Naive thymus-derived CD4-positive, alpha-beta T cell (primary cell): ENCODE measurements at regions not wholly inside any gene's neighbourhood (a gene's known extent, or its start where the extent isn't known, plus 50 kb on each side); places are given as distances from the start of the nearest gene placed in this dataset.

Source experiments
- ATAC-seq: fragments of 150-1000 bp; cut with Tn5 transposase; 2 replicates; pipeline ENCODE4 v1.10.0; 2021; ENCODE audit warnings: mild to moderate bottlenecking, moderate library complexity
- CTCF ChIA-PET: fragments of 350-600 bp; sonication (Branson Sonifier 250); formaldehyde crosslinking; loops from one replicate; lab custom pipeline; 2021; ENCODE audit warnings: antibody characterized with exemption; lab: Charles Lee
- POLR2A ChIA-PET: fragments of 350-600 bp; sonication (Branson Sonifier 250); formaldehyde crosslinking; loops from one replicate; lab custom pipeline; 2021; ENCODE audit warnings: antibody characterized with exemption, inconsistent platforms; lab: Charles Lee
- DNase-seq, 9 donors: peaks; one replicate each; pipeline versions ENCODE4 v3.0.0 to v3.0.0-alpha.2; 2020 to 2022; ENCODE audit warnings: mixed read lengths in 1 of 9
- H3K27ac ChIP-seq: one replicate; pipeline ENCODE4 v1.7.0; 2013; ENCODE audit warnings: mild to moderate bottlenecking, low read depth, low read length, moderate library complexity
- H3K27me3 ChIP-seq, 2 donors: one replicate each; pipeline ENCODE4 v1.7.0; 2013; ENCODE audit warnings: low read length in 2 of 2, mild to moderate bottlenecking in 2 of 2, moderate library complexity in 2 of 2; ENCODE audit not compliant: control insufficient read depth in 2 of 2, insufficient read depth in 2 of 2
- H3K36me3 ChIP-seq, 3 experiments: 1 replicate in 2 of 3; 2 replicates in 1 of 3; pipeline ENCODE4 v1.7.0; 2013; ENCODE audit warnings: low read length in 3 of 3, mild to moderate bottlenecking in 3 of 3, moderate library complexity in 1 of 3; ENCODE audit not compliant: insufficient read depth in 3 of 3, control insufficient read depth in 2 of 3
- H3K4me1 ChIP-seq, 2 donors: one replicate each; pipeline ENCODE4 v1.7.0; 2013; ENCODE audit warnings: low read length in 2 of 2, mild to moderate bottlenecking in 2 of 2, moderate library complexity in 1 of 2; ENCODE audit not compliant: control insufficient read depth in 2 of 2, insufficient read depth in 2 of 2
- H3K4me3 ChIP-seq: 2 replicates; pipeline ENCODE4 v1.7.0; 2013; ENCODE audit warnings: mild to moderate bottlenecking, low read length
- H3K9me3 ChIP-seq, 3 experiments: 1 replicate in 2 of 3; 2 replicates in 1 of 3; pipeline ENCODE4 v1.7.0; 2013; ENCODE audit warnings: low read length in 3 of 3; ENCODE audit not compliant: control insufficient read depth in 2 of 3
- H3K27ac Mint-ChIP-seq, 9 donors: one replicate each; pipeline ENCODE4 v1.8.0; 2020 to 2022; ENCODE audit warnings: mixed read lengths in 9 of 9, mild to moderate bottlenecking in 8 of 9, moderate library complexity in 5 of 9, inconsistent platforms in 2 of 9
- H3K27me3 Mint-ChIP-seq, 5 donors: one replicate each; pipeline ENCODE4 v1.8.0; 2021 to 2022; ENCODE audit warnings: mixed read lengths in 5 of 5, mild to moderate bottlenecking in 1 of 5
- H3K36me3 Mint-ChIP-seq, 5 donors: one replicate each; pipeline ENCODE4 v1.8.0; 2020 to 2022; ENCODE audit warnings: mixed read lengths in 5 of 5, mild to moderate bottlenecking in 3 of 5, inconsistent platforms in 1 of 5
- H3K4me1 Mint-ChIP-seq, 7 donors: one replicate each; pipeline ENCODE4 v1.8.0; 2020 to 2022; ENCODE audit warnings: mixed read lengths in 7 of 7, mild to moderate bottlenecking in 3 of 7, inconsistent platforms in 1 of 7
- H3K4me3 Mint-ChIP-seq, 10 donors: one replicate each; pipeline ENCODE4 v1.8.0; 2020 to 2022; ENCODE audit warnings: mild to moderate bottlenecking in 10 of 10, mixed read lengths in 10 of 10, moderate library complexity in 6 of 10, inconsistent platforms in 2 of 10
- H3K9me3 Mint-ChIP-seq, 11 donors: one replicate each; pipeline ENCODE4 v1.8.0; 2020 to 2022; ENCODE audit warnings: mixed read lengths in 11 of 11, mild to moderate bottlenecking in 4 of 11, inconsistent platforms in 1 of 11, moderate library complexity in 1 of 11
- intact Hi-C, 2 donors: fragments of 100-400 bp; cut with micrococcal nuclease; formaldehyde crosslinking; loops; one replicate each; pipeline ENCODE4 v1.15.1; 2023

DNA sequence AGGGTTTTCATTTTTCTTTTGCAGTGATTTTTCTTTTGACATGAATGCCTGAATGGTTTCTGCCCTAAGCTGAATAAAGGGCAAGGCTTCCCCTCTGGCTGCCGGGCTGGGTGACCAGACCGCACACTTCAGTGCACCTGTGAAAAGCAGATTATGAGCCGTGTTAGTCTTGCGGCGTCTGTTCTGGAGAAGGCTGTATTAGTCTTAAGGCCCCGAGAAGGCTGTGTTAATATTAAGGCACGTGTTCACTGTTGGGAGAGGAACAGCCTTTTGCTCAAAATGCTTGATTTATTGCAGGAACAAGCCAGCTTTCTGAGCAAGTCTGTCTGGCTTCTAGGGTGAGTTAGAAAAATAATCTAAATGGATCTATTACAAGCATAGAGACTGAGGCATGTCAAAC is 54.7 kb upstream of the DNAH14 start:
- CTCF ChIA-PET, result no interaction called here
- Mint-ChIP-seq H3K36me3 (no peaks in the 10 kb centered on the region), H3K27me3 (peaks cover 11 to 30% (median 17%) of the 10 kb centered on the region in 5 donors), H3K9me3 (peaks cover 0 to 2% (median 0%) of the 10 kb centered on the region in 11 donors), H3K4me1 (no peaks in the 10 kb centered on the region), H3K27ac (no peak overlapping the region), H3K4me3 (no peak overlapping the region)
- H3K27me3 ChIP-seq, result no peaks in the 10 kb centered on the region
- no peaks in the 10 kb centered on the region for H3K9me3 ChIP-seq
- no peak overlapping the region for H3K4me3 ChIP-seq
- no peaks in the 10 kb centered on the region for H3K4me1 ChIP-seq
- intact Hi-C loops, result no loop called here
- POLR2A ChIA-PET, result no interaction called here
- DNase-seq (no peak), ATAC-seq (no peak)
- no peaks in the 10 kb centered on the region for H3K36me3 ChIP-seq
- H3K27ac ChIP-seq, result no peak overlapping the region

DNA sequence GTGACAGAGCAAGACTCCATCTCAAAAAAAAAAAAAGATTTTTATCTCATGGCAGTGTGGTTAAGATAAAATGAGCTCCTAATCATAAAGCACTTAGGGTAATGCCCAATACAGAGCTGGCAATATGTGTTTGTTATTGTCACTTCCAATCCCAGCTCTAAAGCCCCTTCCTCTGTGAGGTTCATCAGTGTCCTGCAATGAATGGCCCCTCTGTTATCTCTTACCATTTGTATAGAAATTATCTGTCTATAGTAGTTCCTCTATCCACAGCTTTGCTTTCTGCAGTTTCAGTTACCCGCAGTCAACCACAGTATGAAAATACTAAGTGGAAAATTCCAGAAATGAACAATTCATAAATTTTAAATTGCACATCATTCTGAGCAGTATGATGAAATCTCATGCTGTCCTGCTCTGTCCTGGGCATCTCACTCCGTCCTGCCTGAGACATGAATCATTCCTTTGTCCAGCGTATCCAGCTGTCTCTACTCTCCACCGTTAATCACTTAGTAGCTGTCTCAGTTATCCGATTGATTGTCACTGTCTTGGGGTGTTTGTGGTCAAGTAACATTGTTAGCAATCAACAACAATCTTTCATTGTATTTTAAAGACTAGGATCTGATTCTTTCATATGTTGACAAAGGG is 50.2 kb upstream of the DNAH14 start:
- no peak overlapping the region for H3K27ac ChIP-seq
- H3K4me1 ChIP-seq, result no peaks in the 10 kb centered on the region
- no peak overlapping the region for H3K27ac Mint-ChIP-seq
- H3K4me1 Mint-ChIP-seq, result no peaks in the 10 kb centered on the region
- no peaks in the 10 kb centered on the region for H3K36me3 ChIP-seq
- CTCF ChIA-PET, result no interaction called here
- H3K27me3 Mint-ChIP-seq, result peaks cover 11 to 48% (median 28%) of the 10 kb centered on the region in 5 donors
- intact Hi-C loops, result no loop called here
- no peak overlapping the region for H3K4me3 Mint-ChIP-seq
- POLR2A ChIA-PET, result no interaction called here
- H3K9me3 ChIP-seq, result no peaks in the 10 kb centered on the region
- no peaks in the 10 kb centered on the region for H3K27me3 ChIP-seq
- DNase-seq (no peak), ATAC-seq (no peak)
- peaks cover 0 to 2% (median 0%) of the 10 kb centered on the region in 11 donors for H3K9me3 Mint-ChIP-seq
- no peaks in the 10 kb centered on the region for H3K36me3 Mint-ChIP-seq
- H3K4me3 ChIP-seq, result no peak overlapping the region
